GM12875 (cell line): ENCODE measurements at regions not wholly inside any gene's neighbourhood (a gene's known extent, or its start where the extent isn't known, plus 50 kb on each side); places are given as distances from the start of the nearest gene placed in this dataset.
A peak's percentile ranks its signal among the peaks of the same experiment; 100 is the strongest.
"Not testable (repeated sequence)": the region's sequence is repeated elsewhere in the genome, so short reads cannot be mapped to it uniquely, and the experiment has no call there.

ENCODE experiments used
- H3K4me3 ChIP-seq: one replicate; pipeline ENCODE4 v1.5.1; 2011; ENCODE audit warnings: low read depth, low read length, control low read depth
- TF ChIP-seq, protein P1 (sequence below): IDR thresholded peaks from 2 replicates; pipeline ENCODE4 v1.5.1; 2011; ENCODE audit warnings: low read depth, mild to moderate bottlenecking, control low read depth, inconsistent platforms, low read length, moderate library complexity, borderline replicate concordance; ENCODE audit not compliant: insufficient read depth

DNA sequence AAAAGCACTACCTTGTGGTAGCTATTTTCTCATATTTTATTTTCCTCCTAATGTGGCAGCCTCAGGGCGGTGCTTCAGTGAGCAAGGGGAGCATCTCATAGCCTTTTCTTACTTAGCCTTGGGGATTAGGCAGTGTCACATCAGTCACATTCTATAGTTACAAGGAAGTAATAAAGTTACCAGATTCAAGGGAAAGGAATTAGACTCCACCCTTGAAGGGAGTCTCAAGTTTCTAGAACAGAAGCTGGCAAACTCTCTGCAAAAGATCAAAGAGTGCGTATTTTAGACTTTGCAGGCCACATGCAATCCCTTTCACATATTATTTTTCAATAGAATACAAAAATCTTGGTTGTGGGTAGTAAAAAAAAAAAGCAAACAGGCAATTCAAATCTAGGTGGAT is 350.4 kb downstream of the AMY1C start:
- H3K4me3 ChIP-seq: no peak overlapping the region
- TF ChIP-seq, protein P1, sequence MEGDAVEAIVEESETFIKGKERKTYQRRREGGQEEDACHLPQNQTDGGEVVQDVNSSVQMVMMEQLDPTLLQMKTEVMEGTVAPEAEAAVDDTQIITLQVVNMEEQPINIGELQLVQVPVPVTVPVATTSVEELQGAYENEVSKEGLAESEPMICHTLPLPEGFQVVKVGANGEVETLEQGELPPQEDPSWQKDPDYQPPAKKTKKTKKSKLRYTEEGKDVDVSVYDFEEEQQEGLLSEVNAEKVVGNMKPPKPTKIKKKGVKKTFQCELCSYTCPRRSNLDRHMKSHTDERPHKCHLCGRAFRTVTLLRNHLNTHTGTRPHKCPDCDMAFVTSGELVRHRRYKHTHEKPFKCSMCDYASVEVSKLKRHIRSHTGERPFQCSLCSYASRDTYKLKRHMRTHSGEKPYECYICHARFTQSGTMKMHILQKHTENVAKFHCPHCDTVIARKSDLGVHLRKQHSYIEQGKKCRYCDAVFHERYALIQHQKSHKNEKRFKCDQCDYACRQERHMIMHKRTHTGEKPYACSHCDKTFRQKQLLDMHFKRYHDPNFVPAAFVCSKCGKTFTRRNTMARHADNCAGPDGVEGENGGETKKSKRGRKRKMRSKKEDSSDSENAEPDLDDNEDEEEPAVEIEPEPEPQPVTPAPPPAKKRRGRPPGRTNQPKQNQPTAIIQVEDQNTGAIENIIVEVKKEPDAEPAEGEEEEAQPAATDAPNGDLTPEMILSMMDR: no peak

DNA sequence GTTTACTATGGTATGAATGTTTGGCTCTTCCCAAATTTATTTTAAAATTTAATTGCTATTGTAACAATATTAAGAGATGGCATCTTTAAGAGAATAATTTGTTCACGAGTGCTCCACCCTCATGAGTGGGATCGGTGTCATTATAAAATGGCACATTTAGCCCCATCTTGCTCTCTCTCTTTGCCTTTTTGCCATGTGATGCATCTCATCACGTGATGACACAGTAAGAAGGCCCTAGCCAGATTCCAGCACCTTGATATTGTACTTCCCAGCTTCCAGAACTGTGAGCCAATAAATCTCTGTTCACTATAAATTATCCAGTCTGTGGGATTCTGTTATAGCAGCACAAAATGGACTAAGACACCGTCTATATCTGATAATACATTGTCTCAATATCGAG is 355.8 kb downstream of the AMY1C start:
- TF ChIP-seq, protein P1: no peak

DNA sequence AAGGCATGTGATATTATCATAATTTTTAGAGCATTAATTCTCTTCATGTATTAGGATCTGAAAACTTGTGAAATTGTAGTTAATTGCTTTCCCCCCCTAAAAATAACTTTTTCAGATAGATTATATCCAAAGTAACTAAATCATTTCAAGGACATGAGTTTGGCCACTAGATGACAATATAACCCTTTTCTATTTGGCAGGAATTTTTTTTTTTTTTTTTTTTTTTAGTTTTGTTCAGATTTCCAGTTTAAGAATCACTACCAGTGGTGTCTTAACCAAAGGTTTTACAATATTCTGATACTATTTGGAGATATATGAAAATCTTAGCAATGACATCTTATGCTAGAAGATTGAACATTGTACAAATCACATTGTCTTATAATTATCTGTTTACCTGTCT is 370.8 kb downstream of the AMY1C start:
- no peak overlapping the region for H3K4me3 ChIP-seq
- TF ChIP-seq, protein P1: no peak

More for the DNA sequence above, 355.8 kb downstream of the AMY1C start:
- H3K4me3 ChIP-seq: no peak overlapping the region

DNA sequence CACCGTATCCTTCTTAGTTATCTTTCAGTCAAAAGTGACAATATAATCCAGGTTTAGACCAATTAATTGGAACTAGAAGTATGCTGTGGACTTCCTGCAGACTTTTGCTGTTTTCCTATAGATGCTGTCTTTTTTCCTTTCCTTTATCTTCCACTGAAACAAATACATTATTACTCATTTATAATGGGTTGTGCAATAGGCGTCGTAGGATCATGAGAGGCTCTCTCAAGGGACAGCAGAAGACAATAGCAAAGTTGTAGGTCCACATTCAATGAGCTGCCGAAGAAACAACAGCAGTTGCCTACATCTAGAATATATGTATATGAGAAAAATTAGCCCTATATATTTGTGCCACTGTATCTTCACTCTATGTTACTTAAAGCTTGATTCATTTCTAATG is 371.6 kb downstream of the AMY1C start:
- H3K4me3 ChIP-seq: no peak overlapping the region
- TF ChIP-seq, protein P1: no peak

DNA sequence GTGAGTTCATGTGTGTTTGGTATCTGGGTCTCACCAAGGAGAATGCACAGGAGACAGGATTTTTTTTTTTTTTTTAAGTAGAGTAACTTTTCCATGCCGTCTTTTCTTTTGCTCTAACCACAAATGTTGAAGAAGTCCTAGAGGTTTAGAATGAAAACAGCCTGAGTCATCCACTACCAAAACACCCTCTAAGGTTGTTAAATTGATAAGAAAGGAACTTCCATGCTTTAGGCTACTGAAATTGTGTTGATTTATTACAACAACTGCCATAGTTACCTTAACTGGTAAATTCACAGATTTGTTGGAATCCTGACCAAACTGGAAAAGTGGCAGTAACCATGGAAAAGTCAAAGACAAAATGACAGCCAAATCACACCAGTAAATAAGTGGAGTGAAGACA is 375.6 kb downstream of the AMY1C start:
- TF ChIP-seq, protein P1: no peak
- H3K4me3 ChIP-seq: no peak overlapping the region

DNA sequence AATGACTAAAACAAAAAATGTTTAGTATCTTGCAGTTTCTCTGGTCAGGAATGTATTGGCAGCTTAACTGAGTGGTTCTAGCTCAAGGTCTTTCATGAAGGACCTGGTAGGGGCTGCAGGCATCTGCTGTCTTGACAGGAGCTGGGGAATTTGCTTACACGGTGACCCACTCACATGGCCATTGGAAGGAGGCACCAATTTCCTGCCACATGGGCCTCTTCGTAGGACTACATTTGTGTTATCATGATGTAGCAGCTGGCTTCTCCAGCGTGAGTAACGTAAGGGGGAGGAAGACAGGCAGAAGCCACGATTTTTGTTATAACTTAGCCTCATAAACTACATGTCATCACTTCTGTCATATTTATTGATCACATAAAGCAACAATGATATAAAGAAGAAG is 376.3 kb downstream of the AMY1C start:
- H3K4me3 ChIP-seq: no peak overlapping the region
- TF ChIP-seq, protein P1: no peak

DNA sequence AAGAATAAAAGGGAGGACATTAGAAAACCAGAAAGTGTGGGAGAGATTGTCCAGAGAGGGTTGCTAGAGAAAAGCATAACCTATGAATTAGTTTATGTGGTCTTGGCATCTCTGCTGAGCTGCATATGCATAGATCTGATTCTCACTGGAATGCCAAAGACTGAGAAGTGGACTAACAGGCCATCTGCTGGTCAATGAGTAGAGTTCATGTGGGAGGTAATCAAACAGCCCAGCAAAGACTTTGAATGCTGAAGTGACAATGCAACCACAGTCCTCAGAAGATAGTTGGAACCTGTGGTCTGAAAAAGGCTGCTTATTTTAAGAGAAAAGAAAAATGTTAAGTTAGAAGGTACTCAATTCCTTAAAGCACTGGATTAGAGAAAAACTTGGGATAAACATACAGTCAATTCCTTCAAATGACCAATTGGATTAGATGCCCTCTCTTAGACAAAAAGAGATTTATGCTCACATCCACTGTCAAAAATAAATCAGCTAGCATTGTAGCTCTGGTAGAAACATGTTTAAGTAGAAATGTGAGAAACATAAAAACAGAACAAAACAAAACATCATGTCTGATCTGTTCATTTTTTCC is 382.8 kb downstream of the AMY1C start:
- TF ChIP-seq, protein P1: peak; percentile 33; the same call in 1 of the 2 replicates
- H3K4me3 ChIP-seq: no peak overlapping the region

DNA sequence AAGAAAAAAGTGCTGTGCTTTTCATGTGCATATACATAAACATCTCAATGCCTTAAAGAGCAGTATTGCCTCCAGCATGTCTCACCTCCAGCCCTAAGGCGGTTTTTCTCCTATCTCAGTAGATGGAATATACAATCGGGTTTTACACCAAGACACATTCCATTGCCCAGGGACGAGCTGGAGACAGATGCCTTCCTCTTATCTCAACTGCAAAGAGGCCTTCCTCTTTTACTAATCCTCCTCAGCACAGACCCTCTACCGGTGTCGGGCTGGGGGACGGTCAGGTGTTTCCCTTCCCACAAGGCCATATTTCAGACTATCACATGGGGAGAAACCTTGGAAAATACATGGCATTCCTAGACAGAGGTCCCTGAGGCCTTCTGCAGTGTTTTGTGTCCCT is 385.3 kb downstream of the AMY1C start:
- H3K4me3 ChIP-seq: not testable (repeated sequence)
